RWPE2 (cell line): ENCODE measurements at regions not wholly inside any gene's neighbourhood (a gene's known extent, or its start where the extent isn't known, plus 50 kb on each side); places are given as distances from the start of the nearest gene placed in this dataset.
"Not testable (repeated sequence)": the region's sequence is repeated elsewhere in the genome, so short reads cannot be mapped to it uniquely, and the experiment has no call there.

Source experiments
- ATAC-seq: fragments of 200-7000 bp; cut with Tn5 transposase; 3 replicates; pipeline ENCODE4 v1.9.1; 2021; ENCODE audit warnings: low read depth
- DNase-seq: peaks from one replicate; pipeline ENCODE4 v3.0.0-alpha.2; 2020; ENCODE audit warnings: low spot score
- H3K27ac ChIP-seq: fragments of 450-650 bp; 2 replicates; pipeline ENCODE4 v1.5.1; 2017; ENCODE audit warnings: mild to moderate bottlenecking; ENCODE audit not compliant: poor library complexity, severe bottlenecking
- H3K27me3 ChIP-seq: fragments of 250-450 bp; sonication (Bioruptor Pico); 2 replicates; pipeline ENCODE4 v1.5.1; 2021; ENCODE audit warnings: mild to moderate bottlenecking, moderate library complexity; ENCODE audit not compliant: insufficient read depth, poor library complexity, severe bottlenecking
- H3K36me3 ChIP-seq: fragments of 250-450 bp; sonication (Bioruptor Pico); 2 replicates; pipeline ENCODE4 v1.5.1; 2020; ENCODE audit warnings: low read depth, mild to moderate bottlenecking, moderate library complexity
- H3K4me1 ChIP-seq: fragments of 250-450 bp; sonication (Bioruptor Pico); 2 replicates; pipeline ENCODE4 v1.5.1; 2021; ENCODE audit warnings: mild to moderate bottlenecking, moderate library complexity; ENCODE audit not compliant: insufficient read depth, poor library complexity, severe bottlenecking
- H3K4me3 ChIP-seq: fragments of 250-450 bp; sonication (Bioruptor Pico); 2 replicates; pipeline ENCODE4 v1.5.1; 2021; ENCODE audit warnings: mild to moderate bottlenecking, moderate library complexity; ENCODE audit not compliant: severe bottlenecking
- H3K9me3 ChIP-seq: fragments of 250-450 bp; sonication (Bioruptor Pico); 2 replicates; pipeline ENCODE4 v1.5.1; 2021; ENCODE audit warnings: mild to moderate bottlenecking, moderate library complexity; ENCODE audit not compliant: severe bottlenecking
- CTCF ChIP-seq: fragments of 450-650 bp; IDR thresholded peaks from one replicate; pipeline ENCODE4 v1.5.1; 2017; ENCODE audit warnings: mild to moderate bottlenecking, moderate library complexity; ENCODE audit not compliant: poor library complexity, severe bottlenecking

DNA sequence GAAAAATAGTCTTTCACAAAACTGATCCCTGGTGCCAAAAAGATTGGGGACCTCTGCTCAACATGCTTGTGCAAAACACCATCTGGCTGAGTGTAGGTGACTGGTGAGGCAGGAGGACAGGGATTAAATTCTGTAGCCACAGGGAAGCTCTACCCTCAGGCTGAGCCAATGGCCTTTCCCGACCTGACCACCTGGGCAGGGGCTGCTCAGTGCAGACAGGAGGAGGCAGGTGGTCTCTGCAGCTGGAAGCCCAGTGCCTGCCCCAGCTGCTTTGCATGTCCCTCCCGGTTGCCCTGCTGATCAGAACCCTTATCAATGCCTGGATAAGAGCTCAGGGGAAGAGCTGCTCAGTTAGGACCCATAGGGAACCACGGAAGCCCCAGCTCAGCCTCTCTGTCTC is 235.3 kb downstream of the ANKRD36 start:
- no peak overlapping the region for H3K27ac ChIP-seq
- no peak for DNase-seq
- no peak for ATAC-seq

DNA sequence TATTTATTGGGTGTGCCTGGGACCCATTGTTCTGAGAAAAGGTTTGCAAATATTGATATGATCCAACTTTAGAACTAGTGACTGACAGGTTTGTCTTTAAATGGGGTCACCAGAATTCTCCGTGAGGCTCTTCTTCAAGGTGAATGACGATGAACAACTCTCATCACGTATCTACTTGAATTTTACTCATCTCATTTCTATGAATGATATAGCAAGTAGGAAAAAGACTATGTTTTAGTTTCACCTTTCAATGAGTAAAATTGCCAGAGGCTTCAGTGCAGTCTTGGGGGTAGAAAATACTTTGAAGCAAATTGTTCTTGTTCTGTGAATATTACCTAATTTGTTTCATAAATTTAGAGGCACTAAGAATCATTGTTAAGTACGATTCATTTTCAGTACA is 232.0 kb downstream of the ANKRD36 start:
- not testable (repeated sequence) for H3K4me1 ChIP-seq, H3K36me3 ChIP-seq, ATAC-seq, H3K27ac ChIP-seq, DNase-seq, H3K9me3 ChIP-seq, H3K4me3 ChIP-seq, H3K27me3 ChIP-seq

More for the DNA sequence above, 235.3 kb downstream of the ANKRD36 start:
- Histone ChIP-seq H3K36me3 (no peaks in the 10 kb centered on the region), H3K4me3 (no peak overlapping the region), H3K27me3 (peaks cover 17% of the 10 kb centered on the region), H3K4me1 (no peaks in the 10 kb centered on the region), H3K9me3 (no peaks in the 10 kb centered on the region)
- TF ChIP-seq CTCF, result no peak

DNA sequence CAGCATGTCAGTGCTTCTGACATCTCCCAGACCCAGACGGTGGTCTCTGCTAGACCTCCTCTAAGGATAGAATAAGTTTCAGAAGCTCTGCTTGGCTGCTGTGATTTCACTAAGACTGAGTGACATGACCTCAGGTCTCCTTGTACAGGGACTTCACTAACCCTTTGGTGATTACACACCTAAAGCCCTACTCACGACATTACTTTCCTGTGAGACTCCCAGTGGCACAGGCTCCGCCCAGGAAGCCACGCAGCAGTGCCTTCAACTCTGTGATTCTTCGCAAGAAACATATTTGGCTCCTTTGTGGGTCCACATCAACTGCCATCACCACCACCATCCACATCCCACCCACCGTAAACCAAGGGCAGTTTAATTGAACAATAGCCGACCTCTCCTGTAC is 220.7 kb downstream of the ANKRD36 start:
- not testable (repeated sequence) for ATAC-seq, DNase-seq, H3K36me3 ChIP-seq, H3K4me3 ChIP-seq, H3K27me3 ChIP-seq, H3K4me1 ChIP-seq, H3K9me3 ChIP-seq, H3K27ac ChIP-seq

GRCh38 chr2:97332184-97332583 is 219.2 kb downstream of the ANKRD36 start:
- not testable (repeated sequence) for H3K27ac ChIP-seq, H3K4me1 ChIP-seq, H3K27me3 ChIP-seq, DNase-seq, H3K4me3 ChIP-seq, ATAC-seq, H3K9me3 ChIP-seq, H3K36me3 ChIP-seq

- not testable (repeated sequence) for H3K9me3 ChIP-seq, ATAC-seq, H3K4me3 ChIP-seq, H3K27me3 ChIP-seq, H3K36me3 ChIP-seq, H3K27ac ChIP-seq, H3K4me1 ChIP-seq, DNase-seq
Observed at GRCh38 chr2:97321936-97322713, 209.2 kb downstream of the ANKRD36 start.

- H3K9me3 ChIP-seq, ATAC-seq, H3K27ac ChIP-seq, H3K4me1 ChIP-seq, H3K4me3 ChIP-seq, H3K36me3 ChIP-seq, H3K27me3 ChIP-seq, DNase-seq: not testable (repeated sequence)
Observed at GRCh38 chr2:97315358-97315757, 202.4 kb downstream of the ANKRD36 start.

DNA sequence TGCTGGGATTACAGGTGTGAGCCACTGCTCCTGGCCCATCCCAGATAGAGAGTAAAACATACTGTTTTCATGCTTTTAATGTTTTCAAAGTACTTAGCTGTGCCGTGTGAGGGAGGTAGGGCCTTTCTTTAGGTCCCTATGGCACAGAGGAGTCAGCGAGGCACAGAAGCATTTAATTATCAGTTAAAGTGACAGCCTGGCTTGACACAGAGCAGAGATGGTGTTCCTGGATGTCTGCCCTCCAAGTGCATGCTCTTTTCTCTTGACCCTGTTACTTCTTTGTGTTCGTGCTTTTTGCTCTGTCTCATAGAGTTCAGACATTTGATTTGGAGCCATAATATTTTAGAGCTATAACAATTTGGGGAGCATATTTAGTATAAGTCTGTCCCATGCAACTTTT is 199.5 kb downstream of the ANKRD36 start:
- not testable (repeated sequence) for H3K4me3 ChIP-seq, H3K36me3 ChIP-seq, H3K27me3 ChIP-seq, DNase-seq, H3K4me1 ChIP-seq, H3K27ac ChIP-seq, H3K9me3 ChIP-seq, ATAC-seq

GRCh38 chr2:97305426-97305825 is 192.5 kb downstream of the ANKRD36 start:
- H3K27ac ChIP-seq, H3K36me3 ChIP-seq, DNase-seq, ATAC-seq, H3K9me3 ChIP-seq, H3K27me3 ChIP-seq, H3K4me1 ChIP-seq, H3K4me3 ChIP-seq: not testable (repeated sequence)

GRCh38 chr2:97302881-97303280 is 189.9 kb downstream of the ANKRD36 start:
- not testable (repeated sequence) for H3K4me3 ChIP-seq, H3K4me1 ChIP-seq, H3K27me3 ChIP-seq, H3K9me3 ChIP-seq, H3K36me3 ChIP-seq, ATAC-seq, H3K27ac ChIP-seq, DNase-seq

DNA sequence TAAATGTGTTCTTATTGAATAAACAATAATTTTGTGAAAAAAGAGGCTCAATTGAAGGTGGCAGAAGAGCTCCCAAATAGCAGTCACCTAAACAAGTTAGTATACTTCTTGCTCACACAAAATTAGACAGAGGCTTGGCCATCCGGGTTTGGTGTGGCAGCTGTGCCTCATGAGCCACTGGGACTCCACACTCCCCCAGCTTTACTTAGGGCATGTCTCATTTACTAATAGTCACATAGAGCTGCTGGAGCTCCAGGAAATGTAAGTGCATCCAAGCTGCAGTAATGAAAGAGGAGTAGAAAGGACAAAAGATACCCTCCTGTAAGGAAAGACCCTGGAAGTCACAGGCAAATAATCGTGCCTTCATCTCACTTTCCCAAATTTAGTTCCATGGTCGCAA is 188.8 kb downstream of the ANKRD36 start:
- H3K4me3 ChIP-seq, DNase-seq, H3K9me3 ChIP-seq, ATAC-seq, H3K36me3 ChIP-seq, H3K27me3 ChIP-seq, H3K4me1 ChIP-seq, H3K27ac ChIP-seq: not testable (repeated sequence)
